DMS53 (cell line): ENCODE measurements at regions not wholly inside any gene's neighbourhood (a gene's known extent, or its start where the extent isn't known, plus 50 kb on each side); places are given as distances from the start of the nearest gene placed in this dataset.
"Not testable (repeated sequence)": the region's sequence is repeated elsewhere in the genome, so short reads cannot be mapped to it uniquely, and the experiment has no call there.

Source experiments
- DNase-seq: peaks from one replicate; lab custom pipeline; 2025; lab: John Stamatoyannopoulos, UW

DNA sequence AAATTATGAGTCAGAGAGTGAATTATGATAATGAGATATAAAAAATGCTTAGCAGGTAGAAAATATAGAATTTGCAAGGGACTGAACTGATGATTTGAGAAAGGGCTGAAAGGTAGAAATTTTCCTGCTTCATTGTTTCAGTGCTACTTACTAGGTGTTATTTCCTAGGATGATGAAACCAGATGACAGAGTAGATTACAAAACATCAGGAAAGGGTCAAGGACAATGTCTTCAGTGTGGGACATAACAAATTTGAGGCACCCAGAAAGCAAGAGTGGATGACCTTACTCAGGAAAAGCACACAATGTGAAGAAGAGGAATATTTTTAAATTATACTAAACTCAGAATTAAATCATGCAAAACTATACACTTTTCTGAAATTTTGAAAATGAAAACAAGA, 102.1 kb downstream of the SHCBP1 start:
- DNase-seq: no peak

DNA sequence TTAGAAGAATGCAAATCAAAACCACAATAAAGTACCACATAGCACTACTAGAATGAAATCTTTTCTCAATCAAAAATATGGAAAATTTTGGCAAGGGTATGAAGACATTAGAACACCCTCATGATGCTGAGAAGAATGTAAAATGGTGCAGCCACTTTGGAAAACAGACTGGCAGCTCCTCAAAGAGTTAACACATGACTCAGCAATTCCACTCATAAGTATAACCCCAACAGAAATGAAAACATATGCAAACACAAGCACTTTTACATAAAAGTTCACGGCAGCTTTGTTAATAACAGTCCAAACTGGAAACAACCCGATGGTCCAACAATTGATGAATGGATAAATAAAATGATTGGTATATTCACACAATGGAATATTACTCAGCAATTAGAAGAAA, 124.5 kb downstream of the SHCBP1 start:
- no peak for DNase-seq

DNA sequence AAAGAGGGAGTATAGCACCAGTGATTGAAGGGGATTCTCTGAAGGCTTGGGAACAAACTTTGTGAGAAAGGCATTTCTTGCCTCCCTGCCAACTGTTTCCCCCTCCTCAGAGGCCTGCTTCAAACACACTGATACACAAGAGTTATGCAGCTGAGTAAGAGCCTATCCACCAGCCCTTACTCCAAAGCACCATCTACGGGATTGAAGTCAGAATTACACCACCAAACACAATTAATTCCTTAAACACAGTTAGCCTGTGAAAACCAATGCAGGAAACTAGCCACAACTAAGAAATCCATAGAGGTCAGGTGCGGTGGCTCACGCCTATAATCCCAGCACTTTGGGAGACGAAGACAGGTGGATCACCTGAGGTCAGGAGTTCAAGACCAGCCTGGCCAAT, 138.3 kb downstream of the SHCBP1 start:
- DNase-seq: peak; percentile 35

DNA sequence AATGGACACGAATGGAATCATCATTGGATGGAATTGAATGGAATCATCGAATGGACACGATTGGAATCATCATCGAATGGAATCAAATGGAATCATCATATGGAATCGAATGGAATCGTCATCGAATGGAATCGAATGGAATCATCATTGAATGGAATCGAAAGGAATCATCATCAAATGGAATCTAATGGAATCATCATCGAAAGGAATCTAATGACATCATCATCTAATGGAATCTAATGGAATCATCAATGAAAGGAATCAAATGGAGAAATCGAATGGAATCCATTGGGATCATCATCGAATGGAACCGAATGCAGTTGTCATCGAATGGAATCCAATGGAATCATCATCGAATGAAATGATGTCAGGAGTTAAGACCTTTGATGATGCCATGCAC, 154.9 kb downstream of the SHCBP1 start:
- DNase-seq: no peak

DNA sequence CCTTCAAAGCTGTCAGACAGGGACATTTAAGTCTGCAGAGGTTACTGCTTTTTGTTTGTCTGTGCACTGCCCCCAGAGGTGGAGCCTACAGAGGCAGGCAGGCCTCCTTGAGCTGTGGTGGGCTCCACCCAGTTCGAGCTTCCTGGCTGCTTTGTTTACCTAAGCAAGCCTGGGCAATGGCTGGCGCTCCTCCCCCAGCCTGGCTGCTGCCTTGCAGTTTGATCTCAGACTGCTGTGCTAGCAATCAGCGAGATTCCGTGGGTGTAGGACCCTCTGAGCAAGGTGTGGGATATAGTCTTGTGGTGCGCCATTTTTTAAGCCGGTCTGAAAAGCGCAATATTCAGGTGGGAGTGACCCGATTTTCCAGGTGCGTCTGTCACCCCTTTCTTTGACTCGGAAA, 166.4 kb downstream of the SHCBP1 start:
- not testable (repeated sequence) for DNase-seq

DNA sequence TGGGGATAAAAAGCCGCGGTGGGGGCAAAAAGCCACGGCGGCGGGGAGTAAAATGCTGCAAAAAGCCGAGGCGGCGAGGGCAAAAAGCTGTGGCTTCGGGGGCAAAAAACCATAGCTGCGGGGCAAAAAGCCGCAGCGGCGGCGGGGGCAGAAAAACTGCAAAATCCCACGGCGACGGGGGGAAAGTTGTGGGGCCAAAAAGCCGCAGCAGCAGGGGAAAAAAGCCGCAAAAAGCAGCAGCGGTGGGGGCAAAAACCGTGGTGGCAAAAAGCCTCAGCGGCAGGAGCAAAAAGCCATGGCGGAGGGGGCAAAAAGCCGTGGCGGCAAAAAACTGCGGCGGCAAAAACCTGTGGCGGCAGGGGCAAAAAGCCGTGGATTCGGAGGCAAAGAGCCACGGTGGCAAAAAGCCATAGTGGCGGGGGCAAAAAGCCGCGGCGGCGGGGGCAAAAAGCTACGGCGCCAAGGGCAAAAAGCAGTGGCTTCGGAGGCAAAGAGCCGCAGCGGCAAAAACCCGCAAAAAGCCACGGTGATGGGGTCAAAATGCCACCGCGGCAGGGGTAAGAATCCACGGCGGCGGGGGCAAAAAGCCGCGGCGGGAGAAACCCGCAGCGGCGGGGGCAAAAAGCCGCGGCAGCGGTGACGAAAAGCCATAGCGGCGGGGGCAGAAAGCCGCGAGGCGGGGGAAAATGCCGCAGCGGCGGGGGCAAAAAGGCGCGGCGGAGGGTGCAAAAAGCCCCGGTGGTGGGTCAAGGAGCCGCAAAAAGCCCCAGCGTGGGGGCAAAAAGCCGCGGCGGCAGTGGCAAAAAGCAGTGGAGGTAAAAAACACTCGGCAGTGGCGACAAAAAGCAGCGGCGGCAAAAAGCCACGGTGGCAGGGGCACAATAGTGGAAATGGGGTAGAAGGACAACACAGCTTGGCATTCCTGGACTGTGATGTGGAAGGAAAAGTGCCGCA, 192.8 kb downstream of the SHCBP1 start:
- DNase-seq: no peak

DNA sequence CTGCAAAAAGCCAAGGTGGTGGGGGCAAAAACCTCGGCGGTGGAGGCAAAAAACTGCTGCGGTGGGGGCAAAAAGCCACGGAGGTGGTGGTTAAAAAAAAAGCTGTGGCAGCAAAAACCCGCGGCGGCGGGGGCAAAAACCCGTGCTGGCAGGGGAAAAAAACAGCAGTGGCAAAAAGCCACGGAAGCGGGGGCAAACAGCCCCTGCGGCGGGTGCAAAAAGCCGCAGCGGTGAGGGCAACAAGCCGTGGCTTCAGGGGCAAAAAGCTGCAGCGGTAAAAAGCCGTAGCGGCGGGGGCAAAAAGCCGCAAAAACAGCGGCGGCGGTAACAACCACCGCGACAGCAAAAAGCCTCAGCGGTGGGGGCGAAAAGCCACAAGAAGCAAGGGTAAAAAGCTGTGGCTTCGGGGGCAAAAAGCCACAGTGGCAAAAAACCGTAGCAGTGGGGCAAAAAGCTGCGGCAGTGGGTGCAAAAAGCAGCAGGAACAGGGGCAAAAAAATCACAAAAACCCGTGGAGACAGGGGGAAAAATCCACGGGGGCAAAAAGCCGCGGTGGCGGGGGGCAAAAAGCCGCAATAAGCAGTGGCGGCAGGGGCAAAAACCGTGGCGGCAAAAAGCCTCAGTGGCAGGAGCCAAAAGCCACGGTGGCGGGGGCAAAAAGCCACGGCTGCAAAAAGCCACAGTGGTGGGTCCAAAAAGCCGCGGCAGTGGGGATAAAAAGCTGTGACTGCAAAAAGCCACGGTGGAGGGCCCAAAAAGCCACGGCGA, 193.7 kb downstream of the SHCBP1 start:
- DNase-seq: no peak

DNA sequence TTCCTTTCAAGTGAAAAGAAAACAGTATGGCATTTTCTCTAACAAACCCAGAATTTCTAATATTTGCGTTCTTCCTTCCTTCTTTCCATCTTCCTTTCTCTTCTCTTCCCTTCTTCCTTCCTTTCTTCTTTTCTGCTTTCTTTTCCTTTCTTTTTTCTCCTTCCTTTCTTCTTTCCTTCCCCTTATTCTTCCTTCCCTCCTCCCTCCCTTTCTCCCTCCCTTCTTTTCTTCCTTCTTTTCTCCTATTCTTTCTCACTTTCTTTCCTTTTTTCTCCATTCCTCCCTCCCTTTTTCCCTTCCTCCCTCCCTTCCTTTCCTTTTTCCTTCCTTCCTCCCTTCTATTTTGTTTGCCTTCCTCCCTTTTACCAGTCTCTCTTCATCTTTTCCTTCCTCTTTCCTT, 194.8 kb downstream of the SHCBP1 start:
- no peak for DNase-seq

DNA sequence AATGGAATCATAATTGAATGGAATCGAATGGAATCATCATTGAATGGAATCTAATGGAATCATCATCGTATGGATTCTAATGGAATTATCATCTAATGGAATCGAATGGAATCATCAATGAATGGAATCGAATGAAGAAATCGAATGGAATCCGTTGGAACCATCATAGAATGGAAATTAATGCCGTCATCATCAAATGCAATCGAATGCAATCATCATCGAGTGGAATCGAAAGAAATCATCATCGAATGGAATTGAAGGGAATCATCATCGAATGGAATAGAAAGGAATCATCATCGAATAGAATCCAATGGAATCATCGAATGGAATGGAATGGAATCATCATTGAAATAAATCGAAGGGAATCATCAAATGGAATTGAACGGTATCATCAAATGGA, 217.2 kb downstream of the SHCBP1 start:
- DNase-seq: no peak

DNA sequence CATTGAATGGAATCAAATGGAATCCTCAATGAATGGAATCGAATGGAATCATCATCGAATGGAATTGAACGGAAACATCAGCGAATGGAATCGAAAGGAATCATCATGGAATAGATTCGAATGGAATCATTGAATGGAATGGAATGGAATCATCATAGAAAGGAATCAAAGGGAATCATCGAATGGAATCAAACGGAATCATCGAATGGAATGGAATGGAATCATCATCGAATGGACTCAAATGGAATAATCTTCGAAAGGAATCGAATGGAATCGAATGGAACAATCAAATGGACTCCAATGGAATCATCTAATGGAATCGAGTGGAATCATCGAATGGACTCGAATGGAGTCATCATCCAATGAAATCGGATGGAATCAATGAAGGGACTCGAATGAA, 222.6 kb downstream of the SHCBP1 start:
- not testable (repeated sequence) for DNase-seq

DNA sequence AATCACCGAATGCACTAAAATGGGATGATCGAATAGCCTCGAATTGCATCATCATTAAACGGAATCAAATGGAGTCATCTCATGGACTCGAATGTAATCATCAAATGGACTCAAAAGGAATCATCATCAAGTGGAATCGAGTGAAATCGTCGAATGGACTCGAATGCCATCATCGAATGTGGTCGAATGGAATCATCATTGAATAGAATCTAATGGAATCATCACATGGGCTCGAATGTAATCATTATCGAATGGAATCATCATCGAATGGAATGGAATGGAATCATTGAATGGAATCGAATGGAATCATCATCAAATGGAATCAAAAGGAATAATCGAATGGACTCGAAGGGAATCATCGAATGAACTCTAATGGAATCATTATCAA, 224.3 kb downstream of the SHCBP1 start:
- not testable (repeated sequence) for DNase-seq

DNA sequence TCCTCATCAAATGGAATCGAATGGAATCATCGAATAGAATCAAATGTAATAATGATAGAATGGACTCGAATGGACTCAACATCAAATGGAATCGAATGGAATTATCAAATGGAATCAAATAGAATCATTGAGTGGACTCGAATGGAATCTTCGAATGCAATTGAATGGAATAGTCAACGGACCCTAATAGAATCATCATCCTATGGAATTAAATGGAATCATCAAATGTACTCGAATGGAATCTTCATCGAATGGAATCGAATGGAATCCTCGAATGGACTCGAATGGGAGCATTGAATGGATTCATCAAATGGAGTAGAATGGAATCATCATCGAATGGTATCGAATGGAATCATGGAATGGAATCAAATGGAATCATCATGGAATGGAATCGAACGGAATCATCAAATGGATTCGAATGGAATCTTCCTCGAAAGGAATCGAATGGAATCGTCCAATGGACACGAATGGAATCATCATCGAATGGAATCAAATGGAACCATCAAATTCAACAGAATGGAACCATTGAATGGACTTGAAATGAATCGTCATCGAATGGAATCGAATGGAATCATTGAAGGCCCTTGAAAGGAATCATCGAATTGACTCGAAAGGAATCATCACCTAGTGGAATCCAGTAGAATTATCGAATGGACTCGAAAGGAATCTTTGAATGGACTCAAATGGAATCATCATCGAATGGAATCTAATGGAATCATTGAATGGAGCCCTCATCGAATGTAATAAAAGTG, 224.9 kb downstream of the SHCBP1 start:
- DNase-seq: not testable (repeated sequence)

DNA sequence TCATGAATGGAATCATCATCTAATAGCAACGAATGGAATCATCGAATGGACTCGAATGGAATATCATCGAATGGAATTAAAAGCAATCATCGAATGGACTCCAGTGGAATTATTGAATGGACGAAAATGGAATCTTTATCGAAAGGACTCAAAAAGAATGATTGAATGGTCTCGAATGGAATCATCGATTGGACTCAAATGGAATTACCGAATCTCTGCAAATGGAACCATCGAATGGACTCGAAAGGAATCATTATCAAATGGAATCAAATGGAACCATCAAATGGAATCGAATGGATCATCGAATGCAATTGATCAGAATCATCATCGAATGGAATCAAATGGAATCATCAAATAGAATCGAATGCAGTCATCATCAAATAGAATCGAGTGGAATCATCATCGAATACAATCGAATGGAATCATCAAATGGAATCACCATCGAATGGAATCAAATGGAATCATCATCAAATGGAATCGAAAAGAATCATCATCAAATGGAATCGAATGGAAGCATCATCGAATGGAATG, 225.7 kb downstream of the SHCBP1 start:
- not testable (repeated sequence) for DNase-seq

DNA sequence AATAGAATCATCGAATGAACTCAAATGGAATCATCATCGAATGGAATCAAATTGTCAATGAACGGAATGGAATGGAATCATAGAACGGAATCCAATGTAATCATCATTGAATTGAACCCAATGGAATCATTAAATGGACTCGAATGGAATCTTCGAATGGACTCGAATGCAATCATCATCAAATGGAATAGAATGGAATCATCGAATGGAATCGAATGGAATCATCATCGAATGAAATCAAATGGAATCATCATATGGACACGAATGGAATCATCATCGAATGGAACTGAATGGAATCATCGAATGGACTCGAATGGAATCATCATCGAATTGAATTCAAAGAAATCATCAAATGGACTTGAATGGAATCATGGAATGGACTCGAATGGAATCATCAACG, 226.2 kb downstream of the SHCBP1 start:
- DNase-seq: not testable (repeated sequence)

DNA sequence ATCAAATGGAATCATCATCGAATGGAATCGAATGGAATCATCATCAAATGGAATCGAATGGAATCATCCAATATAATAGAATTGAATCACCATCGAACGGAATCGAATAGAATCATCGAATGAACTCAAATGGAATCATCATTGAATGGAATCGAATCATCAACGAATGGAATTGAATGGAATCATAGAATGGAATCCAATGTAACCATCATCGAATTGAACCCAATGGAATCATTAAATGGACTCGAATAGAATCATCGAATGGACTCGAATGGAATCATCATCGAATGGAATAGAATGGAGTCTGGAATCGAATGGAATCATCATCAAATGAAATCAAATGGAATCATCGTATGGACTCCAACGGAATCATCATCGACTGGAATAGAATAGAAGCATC, 227.0 kb downstream of the SHCBP1 start:
- DNase-seq: not testable (repeated sequence)

DNA sequence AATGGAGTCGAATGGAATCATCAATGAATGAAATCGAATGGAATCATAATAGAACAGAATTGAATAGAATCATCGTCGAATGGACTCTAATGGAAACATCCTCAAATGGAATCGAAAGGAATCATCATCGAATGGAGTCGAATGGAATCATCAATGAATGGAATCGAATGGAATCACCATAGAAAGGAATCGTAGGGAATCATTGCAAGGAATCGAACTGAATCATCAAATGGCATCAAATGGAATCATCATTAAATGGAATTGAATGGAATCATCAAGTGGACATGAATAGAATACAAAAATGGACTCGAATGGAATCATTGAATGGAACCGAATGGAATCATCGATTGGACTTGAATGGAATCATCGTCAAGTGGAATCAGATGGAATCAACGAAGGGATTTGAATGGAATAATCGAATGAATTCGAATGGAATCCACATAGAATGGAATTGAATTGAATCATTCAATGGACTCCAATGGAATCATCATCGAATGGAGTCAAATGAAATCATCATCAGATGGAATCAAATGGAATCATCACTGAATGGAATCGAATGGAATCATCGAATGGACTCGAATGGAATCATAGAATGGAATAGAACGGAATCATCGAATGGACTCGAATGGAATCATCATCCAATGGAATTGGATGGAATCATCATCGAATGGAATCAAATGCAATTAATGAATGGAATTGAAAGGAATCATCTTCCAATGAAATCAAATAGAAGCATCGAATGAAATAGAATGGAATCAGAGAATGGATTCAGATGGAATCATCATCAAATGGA, 228.1 kb downstream of the SHCBP1 start:
- not testable (repeated sequence) for DNase-seq

DNA sequence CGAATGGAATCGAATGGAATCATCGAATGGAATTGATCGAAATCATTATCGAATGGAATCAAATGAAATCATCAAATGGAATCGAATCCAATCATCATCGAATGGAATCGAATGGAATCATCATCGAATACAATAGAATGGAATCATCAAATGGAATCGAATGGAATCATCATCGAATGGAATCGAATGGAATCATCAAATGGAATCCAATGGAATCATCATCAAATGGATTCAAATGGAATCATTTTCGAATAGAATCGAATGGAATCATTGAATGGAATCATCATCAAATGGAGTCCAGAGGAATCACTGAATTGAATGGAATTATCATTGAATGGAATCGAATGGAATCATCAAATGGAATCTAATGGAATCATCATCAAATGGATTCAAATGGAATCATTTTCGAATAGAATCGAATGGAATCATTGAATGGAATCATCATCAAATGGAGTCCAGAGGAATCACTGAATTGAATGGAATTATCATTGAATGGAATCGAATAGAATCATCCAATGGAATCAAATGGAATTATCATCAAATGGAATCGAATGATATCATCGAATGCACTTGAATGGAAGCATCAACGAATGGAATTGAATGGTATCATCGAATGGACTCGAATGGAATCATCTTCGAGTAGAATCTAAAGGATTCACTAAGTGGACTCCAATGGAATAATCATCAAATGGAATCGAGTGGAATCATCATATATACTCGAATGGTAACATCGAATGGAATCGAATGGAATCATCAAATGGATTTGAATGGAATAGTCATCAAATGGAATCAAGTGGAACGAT, 230.3 kb downstream of the SHCBP1 start:
- not testable (repeated sequence) for DNase-seq

DNA sequence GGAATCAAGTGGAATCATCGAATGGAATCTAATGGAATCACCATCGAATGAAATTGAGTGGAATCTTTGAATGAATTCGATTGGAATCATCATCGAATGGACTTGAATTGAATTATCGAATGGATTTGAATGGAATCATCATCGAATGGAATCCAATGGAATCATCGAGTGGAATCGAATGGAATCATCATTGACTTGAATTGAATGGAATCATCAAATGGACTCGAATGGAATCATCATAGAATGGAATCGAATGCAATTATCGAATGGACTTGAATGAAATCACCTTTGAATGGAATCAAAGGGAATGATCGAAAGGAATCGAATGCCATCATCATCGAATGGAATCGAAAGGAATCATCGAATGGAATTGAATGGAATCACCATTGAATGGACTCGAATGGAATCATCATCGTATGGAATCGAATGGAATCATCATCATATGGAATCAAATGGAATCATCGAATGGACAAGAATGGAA, 231.6 kb downstream of the SHCBP1 start:
- not testable (repeated sequence) for DNase-seq

DNA sequence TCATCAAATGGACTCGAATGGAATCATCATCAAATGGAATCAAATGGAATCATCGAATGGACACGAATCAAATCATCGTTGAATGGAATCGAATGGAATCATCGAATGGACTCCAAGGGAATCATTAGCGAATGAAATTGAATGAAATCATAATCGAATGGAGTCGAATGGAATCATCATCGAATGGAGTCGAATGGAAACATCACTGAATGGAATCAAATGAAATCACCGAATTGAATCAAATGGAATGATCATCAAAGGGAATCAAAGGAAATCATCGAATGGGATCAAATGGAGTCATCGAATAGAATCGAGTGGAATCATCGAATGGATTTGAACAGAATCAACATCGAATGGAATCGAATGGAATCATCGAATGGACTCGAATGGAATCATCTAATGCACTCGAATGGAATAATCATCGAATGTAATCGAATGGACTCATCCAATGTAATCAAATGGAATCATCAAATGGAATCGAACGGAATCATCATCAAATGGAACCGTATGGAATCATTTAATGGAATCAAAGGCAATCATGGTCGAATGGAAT, 232.2 kb downstream of the SHCBP1 start:
- not testable (repeated sequence) for DNase-seq

DNA sequence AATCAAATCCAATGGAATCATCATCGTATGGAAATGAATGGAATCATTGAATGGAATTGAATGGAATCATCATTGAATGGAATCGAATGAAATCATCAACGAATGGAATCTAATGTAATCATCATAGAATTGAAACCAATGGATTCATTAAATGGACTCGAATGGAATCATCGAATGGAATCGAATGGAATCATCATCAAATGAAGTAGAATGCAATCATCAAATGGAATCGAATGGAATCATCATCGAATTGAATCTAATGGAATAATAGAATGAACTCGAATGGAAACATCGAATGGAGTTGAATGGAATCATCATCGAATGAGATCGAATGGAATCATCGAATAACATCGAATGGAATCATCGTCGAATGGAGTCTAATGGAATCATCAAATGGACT, 232.8 kb downstream of the SHCBP1 start:
- DNase-seq: not testable (repeated sequence)
